HCT116 (cell line): ENCODE measurements at regions not wholly inside any gene's neighbourhood (a gene's known extent, or its start where the extent isn't known, plus 50 kb on each side); places are given as distances from the start of the nearest gene placed in this dataset.

Experiments
- ATAC-seq: fragments of 200-7000 bp; cut with Tn5 transposase; 2 replicates; pipeline ENCODE4 v1.9.1; 2020; ENCODE audit warnings: mild to moderate bottlenecking, moderate library complexity
- BruUV-seq: library from RNA; stranded (reverse); fragments of 400-500 nt; replicated peaks from 2 replicates; lab custom pipeline; 2021; lab: Mats Ljungman, UMichigan
- CTCF ChIA-PET: fragments of 300-600 bp; sonication (Branson Sonifier 250); formaldehyde crosslinking; loops from one replicate; lab custom pipeline; 2021; ENCODE audit warnings: antibody characterized with exemption; lab: Charles Lee
- POLR2A ChIA-PET: fragments of 300-600, 350-600 bp; sonication (Branson Sonifier 250); formaldehyde crosslinking; loops from one replicate; lab custom pipeline; 2021; ENCODE audit warnings: antibody characterized with exemption; lab: Charles Lee
- RAD21 ChIA-PET, 2 experiments: fragments of 300-600 bp; sonication (Branson Sonifier 250); formaldehyde crosslinking; loops; one replicate each; lab custom pipeline; 2023; ENCODE audit warnings: low total read pairs in 2 of 2; ENCODE audit not compliant: uncharacterized antibody in 2 of 2, unreplicated experiment in 2 of 2, low non-redundant PET in 1 of 2; lab: Charles Lee
- DNase-seq: peaks from one replicate; pipeline ENCODE4 v3.0.0-alpha.2; 2010; ENCODE audit warnings: low read depth, low spot score
- H2AFZ ChIP-seq: fragments of 200-600 bp; shearing (Covaris generic), sonication (generic); 2 replicates; pipeline ENCODE4 v1.6.1; 2017; ENCODE audit warnings: low read depth, mixed run types, mixed read lengths, antibody characterized with exemption, low read length; ENCODE audit not compliant: poor library complexity, severe bottlenecking
- H3K27ac ChIP-seq: 2 replicates; pipeline ENCODE4 v1.5.1; 2012; ENCODE audit warnings: low read depth, low read length
- H3K27me3 ChIP-seq: fragments of 200-600 bp; sonication (generic); 2 replicates; pipeline ENCODE4 v1.6.1; 2016; ENCODE audit warnings: mixed run types, low read length, mixed read lengths; ENCODE audit not compliant: insufficient read depth
- H3K36me3 ChIP-seq, 2 experiments: fragments of 200-500 bp in 1 of 2; fragments of 200-600 bp in 1 of 2; sonication (Bioruptor generic) in 1 of 2; sonication (generic) in 1 of 2; 2 replicates each; pipeline versions ENCODE4 v1.5.1 to v1.6.1; 2014 to 2016; ENCODE audit warnings: low read length in 2 of 2, inconsistent platforms in 1 of 2, mixed read lengths in 1 of 2, mixed run types in 1 of 2; ENCODE audit not compliant: insufficient read depth in 2 of 2, control insufficient read depth in 1 of 2
- H3K4me1 ChIP-seq, 2 experiments: fragments of 200-600 bp in 1 of 2; sonication (generic) in 1 of 2; 2 replicates each; pipeline versions ENCODE4 v1.5.1 to v1.6.1; 2012 to 2017; ENCODE audit warnings: low read length in 2 of 2, inconsistent platforms in 1 of 2, mild to moderate bottlenecking in 1 of 2, mixed read lengths in 1 of 2, mixed run types in 1 of 2, moderate library complexity in 1 of 2; ENCODE audit not compliant: insufficient read depth in 2 of 2, control insufficient read depth in 1 of 2
- H3K4me2 ChIP-seq: fragments of 200-600 bp; sonication (generic); 2 replicates; pipeline ENCODE4 v1.6.1; 2017; ENCODE audit warnings: mixed run types, low read length, mixed read lengths
- H3K4me3 ChIP-seq, 2 experiments: fragments of 200-600 bp in 1 of 2; sonication (generic) in 1 of 2; replicated peaks in 1 of 2; 2 replicates each; pipeline ENCODE4 v1.5.1; 2011 to 2016; ENCODE audit warnings: low read length in 2 of 2, control low read depth in 1 of 2, low read depth in 1 of 2, mild to moderate bottlenecking in 1 of 2, mixed read lengths in 1 of 2, mixed run types in 1 of 2
- H3K79me2 ChIP-seq: fragments of 200-600 bp; sonication (generic); 2 replicates; pipeline ENCODE4 v1.6.1; 2017; ENCODE audit warnings: mild to moderate bottlenecking, mixed run types, low read length, moderate library complexity, mixed read lengths; ENCODE audit not compliant: insufficient read depth
- H3K9ac ChIP-seq: fragments of 200-600 bp; sonication (generic); 2 replicates; pipeline ENCODE4 v1.6.1; 2016; ENCODE audit warnings: low read length, mixed read lengths
- H3K9me2 ChIP-seq: fragments of 200-600 bp; sonication (generic), shearing (Covaris generic); 2 replicates; pipeline ENCODE4 v1.6.1; 2017; ENCODE audit warnings: mixed run types, mild to moderate bottlenecking, moderate library complexity; ENCODE audit not compliant: insufficient read depth
- H3K9me3 ChIP-seq, 2 experiments: fragments of 200-500 bp in 1 of 2; fragments of 200-600 bp in 1 of 2; sonication (Bioruptor generic) in 1 of 2; sonication (generic) in 1 of 2; 2 replicates each; pipeline ENCODE4 v1.6.1; 2014 to 2017; ENCODE audit warnings: low read length in 2 of 2, mixed read lengths in 2 of 2, inconsistent platforms in 1 of 2, low read depth in 1 of 2, mild to moderate bottlenecking in 1 of 2, mixed run types in 1 of 2, moderate library complexity in 1 of 2; ENCODE audit not compliant: control insufficient read depth in 1 of 2, insufficient read depth in 1 of 2
- H4K20me1 ChIP-seq: fragments of 200-600 bp; sonication (generic), shearing (Covaris generic); 2 replicates; pipeline ENCODE4 v1.6.1; 2017; ENCODE audit warnings: mixed run types, mild to moderate bottlenecking, moderate library complexity; ENCODE audit not compliant: insufficient read depth
- POLR2A ChIP-seq: IDR thresholded peaks from 2 replicates; pipeline ENCODE4 v1.7.0; 2011; ENCODE audit warnings: borderline replicate concordance; ENCODE audit not compliant: insufficient read depth, insufficient read length; ENCODE audit errors: extremely low read depth
- POLR2AphosphoS5 ChIP-seq: IDR thresholded peaks from 2 replicates; pipeline ENCODE4 v1.6.1; 2011; ENCODE audit warnings: mild to moderate bottlenecking, low read depth, low read length, moderate library complexity
- ZNF274 ChIP-seq: fragments of 200-500 bp; sonication (Bioruptor generic); IDR thresholded peaks from 2 replicates; pipeline ENCODE4 v1.6.1; 2014; ENCODE audit warnings: mild to moderate bottlenecking, low read depth, low read length, inconsistent platforms
- intact Hi-C: fragments of 100-400 bp; cut with micrococcal nuclease; formaldehyde crosslinking; loops from 2 replicates; pipeline ENCODE4 v1.10.0; 2022
- TF ChIP-seq, protein P1 (sequence below): IDR thresholded peaks from 2 replicates; pipeline ENCODE4 v1.6.1; 2012; ENCODE audit warnings: low read depth
- TF ChIP-seq, protein P2 (sequence below), 3 experiments: fragments of 200-600 bp in 1 of 3; sonication (generic) in 1 of 3; IDR thresholded peaks in 2 of 3; conservative IDR thresholded peaks in 1 of 3; 2 replicates each; pipeline ENCODE4 v1.5.1; 2012 to 2017; ENCODE audit warnings: low read depth in 2 of 3, low read length in 2 of 3, antibody characterized with exemption in 1 of 3, borderline replicate concordance in 1 of 3, control low read depth in 1 of 3, mild to moderate bottlenecking in 1 of 3, mixed read lengths in 1 of 3, mixed run types in 1 of 3, moderate library complexity in 1 of 3; ENCODE audit not compliant: insufficient read depth in 1 of 3
- TF ChIP-seq, protein P3 (sequence below): IDR thresholded peaks from 2 replicates; pipeline ENCODE4 v1.6.1; 2012

DNA sequence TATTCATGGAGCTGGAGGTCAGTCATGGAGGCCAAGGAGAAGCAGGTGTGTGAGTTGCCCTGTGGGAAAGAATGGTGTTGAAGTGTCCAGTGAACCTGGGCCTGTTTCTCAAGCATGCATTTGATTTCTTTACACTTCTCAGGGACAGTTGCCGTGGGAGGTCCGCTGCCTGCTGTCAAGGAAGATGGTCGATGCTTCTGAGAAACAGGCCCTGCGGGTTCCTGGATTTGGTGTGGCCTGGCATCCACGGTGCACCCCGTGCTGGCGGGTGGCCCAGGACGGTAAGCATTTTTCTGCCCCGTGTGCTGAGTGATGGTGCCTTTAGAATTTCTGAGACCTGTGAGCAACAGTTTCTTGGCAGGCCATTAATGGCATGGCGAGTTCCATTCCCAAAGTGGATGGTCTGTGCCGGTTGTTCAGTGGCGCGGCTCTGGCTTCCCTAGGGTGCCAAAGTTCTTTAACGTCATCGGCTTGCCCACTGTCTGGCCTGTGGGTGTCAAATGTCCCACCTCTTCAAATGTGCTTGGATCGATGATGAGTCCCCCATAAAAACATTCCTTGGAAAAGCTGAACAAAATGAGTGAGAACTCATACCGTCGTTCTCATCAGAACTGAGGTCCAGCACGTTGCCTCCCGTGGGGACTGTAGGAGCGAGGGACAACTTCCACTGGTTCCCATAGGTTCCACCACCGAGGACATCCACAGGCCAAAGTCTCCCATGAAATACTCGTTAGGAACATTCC, 107.2 kb downstream of the SNRPN start:
- Histone ChIP-seq H3K4me2 (no peak overlapping the region), H3K4me3 (no peak overlapping the region), H3K36me3 (no peaks in the 10 kb centered on the region), H4K20me1 (no peaks in the 10 kb centered on the region), H3K27ac (no peak overlapping the region), H3K9me3 (peaks cover 16 to 74% of the 10 kb centered on the region in 2 experiments; a peak in 2 of 4 replicates), H3K27me3 (no peaks in the 10 kb centered on the region), H3K4me1 (no peaks in the 10 kb centered on the region), H3K9ac (no peak overlapping the region), H3K9me2 (no peaks in the 10 kb centered on the region), H2AFZ (no peak overlapping the region), H3K79me2 (no peaks in the 10 kb centered on the region)
- DNase-seq (no peak), ATAC-seq (no peak)
- peak; percentile 49 for TF ChIP-seq ZNF274
- no peak for TF ChIP-seq POLR2A
- intact Hi-C loops: no loop called here
- no TSS peak for BruUV-seq
- POLR2A ChIA-PET: no interaction called here
- CTCF ChIA-PET: no interaction called here
- RAD21 ChIA-PET: no interaction called here

DNA sequence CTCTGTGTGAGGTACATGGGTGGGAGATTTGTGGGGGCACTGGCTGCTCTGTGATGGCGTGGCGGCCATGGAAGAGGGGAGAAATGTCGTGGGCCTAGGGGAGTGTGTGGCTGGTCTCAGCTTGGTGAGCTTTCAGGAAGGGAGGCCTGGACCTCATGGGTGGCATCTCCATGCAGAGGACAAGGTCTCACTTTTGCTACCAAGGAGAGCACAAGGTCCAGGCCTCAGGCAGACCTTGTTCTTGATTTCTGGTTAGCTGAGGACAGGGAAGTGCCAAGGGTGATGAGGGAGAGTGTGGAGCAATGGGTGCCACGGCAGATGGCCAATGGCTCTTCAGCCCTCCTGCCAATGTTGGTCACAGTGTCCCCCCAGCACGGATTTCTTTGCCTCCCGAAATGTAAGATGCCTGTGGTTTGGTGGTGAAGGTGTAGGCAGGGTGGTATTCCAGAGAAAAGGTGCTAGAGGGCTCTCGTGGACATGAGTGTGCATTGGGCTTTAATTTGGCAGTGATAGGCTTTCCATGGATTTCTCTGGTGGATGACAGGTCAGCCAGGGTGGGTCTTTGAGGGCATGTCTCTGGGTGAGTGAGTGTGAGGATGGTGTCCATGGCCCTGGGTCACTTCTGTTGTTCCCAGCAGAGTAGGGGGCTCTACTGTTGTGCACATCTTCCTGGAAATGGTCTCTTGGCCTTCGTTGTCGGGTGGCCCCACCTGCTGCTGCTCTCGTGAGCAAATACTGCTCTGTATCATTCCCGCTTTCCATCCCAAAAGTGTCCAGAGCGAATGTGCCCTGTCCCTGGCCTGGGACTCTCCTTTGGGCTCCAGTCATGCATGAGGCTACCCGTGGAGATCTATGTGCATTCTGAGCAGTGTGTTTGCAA, 108.0 kb downstream of the SNRPN start:
- intact Hi-C loops: no loop called here
- BruUV-seq: no TSS peak
- DNase-seq: no peak
- no peak overlapping the region for H3K9ac ChIP-seq
- TF ChIP-seq ZNF274: no peak; the same call in none of the 2 replicates
- TF ChIP-seq, protein P1, sequence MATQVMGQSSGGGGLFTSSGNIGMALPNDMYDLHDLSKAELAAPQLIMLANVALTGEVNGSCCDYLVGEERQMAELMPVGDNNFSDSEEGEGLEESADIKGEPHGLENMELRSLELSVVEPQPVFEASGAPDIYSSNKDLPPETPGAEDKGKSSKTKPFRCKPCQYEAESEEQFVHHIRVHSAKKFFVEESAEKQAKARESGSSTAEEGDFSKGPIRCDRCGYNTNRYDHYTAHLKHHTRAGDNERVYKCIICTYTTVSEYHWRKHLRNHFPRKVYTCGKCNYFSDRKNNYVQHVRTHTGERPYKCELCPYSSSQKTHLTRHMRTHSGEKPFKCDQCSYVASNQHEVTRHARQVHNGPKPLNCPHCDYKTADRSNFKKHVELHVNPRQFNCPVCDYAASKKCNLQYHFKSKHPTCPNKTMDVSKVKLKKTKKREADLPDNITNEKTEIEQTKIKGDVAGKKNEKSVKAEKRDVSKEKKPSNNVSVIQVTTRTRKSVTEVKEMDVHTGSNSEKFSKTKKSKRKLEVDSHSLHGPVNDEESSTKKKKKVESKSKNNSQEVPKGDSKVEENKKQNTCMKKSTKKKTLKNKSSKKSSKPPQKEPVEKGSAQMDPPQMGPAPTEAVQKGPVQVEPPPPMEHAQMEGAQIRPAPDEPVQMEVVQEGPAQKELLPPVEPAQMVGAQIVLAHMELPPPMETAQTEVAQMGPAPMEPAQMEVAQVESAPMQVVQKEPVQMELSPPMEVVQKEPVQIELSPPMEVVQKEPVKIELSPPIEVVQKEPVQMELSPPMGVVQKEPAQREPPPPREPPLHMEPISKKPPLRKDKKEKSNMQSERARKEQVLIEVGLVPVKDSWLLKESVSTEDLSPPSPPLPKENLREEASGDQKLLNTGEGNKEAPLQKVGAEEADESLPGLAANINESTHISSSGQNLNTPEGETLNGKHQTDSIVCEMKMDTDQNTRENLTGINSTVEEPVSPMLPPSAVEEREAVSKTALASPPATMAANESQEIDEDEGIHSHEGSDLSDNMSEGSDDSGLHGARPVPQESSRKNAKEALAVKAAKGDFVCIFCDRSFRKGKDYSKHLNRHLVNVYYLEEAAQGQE: no peak
- TF ChIP-seq, protein P2, sequence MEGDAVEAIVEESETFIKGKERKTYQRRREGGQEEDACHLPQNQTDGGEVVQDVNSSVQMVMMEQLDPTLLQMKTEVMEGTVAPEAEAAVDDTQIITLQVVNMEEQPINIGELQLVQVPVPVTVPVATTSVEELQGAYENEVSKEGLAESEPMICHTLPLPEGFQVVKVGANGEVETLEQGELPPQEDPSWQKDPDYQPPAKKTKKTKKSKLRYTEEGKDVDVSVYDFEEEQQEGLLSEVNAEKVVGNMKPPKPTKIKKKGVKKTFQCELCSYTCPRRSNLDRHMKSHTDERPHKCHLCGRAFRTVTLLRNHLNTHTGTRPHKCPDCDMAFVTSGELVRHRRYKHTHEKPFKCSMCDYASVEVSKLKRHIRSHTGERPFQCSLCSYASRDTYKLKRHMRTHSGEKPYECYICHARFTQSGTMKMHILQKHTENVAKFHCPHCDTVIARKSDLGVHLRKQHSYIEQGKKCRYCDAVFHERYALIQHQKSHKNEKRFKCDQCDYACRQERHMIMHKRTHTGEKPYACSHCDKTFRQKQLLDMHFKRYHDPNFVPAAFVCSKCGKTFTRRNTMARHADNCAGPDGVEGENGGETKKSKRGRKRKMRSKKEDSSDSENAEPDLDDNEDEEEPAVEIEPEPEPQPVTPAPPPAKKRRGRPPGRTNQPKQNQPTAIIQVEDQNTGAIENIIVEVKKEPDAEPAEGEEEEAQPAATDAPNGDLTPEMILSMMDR (IDR thresholded peaks at IDR 0.05 in 2 of 3, conservative IDR thresholded peaks at IDR 0.05 in 1 of 3; ENCODE audit: borderline replicate concordance in 1 of 3, insufficient read depth in 1 of 3, low read depth in 2 of 3, low read length in 2 of 3): no peak
- TF ChIP-seq POLR2AphosphoS5: no peak
- TF ChIP-seq, protein P3, sequence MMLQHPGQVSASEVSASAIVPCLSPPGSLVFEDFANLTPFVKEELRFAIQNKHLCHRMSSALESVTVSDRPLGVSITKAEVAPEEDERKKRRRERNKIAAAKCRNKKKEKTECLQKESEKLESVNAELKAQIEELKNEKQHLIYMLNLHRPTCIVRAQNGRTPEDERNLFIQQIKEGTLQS: no peak
- TF ChIP-seq, all 23 proteins: peak for 0
- Histone ChIP-seq H3K27me3 (no peaks in the 10 kb centered on the region), H3K79me2 (no peaks in the 10 kb centered on the region), H3K4me3 (no peak overlapping the region), H3K27ac (no peak overlapping the region), H3K4me1 (no peaks in the 10 kb centered on the region), H3K4me2 (no peak overlapping the region), H3K36me3 (no peaks in the 10 kb centered on the region), H3K9me3 (peaks cover 16 to 81% of the 10 kb centered on the region in 2 experiments; a peak in 2 of 4 replicates), H3K9me2 (no peaks in the 10 kb centered on the region), H4K20me1 (no peaks in the 10 kb centered on the region), H2AFZ (no peak overlapping the region)
- ATAC-seq: no peak
- ChIA-PET RAD21 (no interaction called here), CTCF (no interaction called here), POLR2A (no interaction called here)
